CD4-positive, alpha-beta T cell (primary cell): ENCODE measurements at regions not wholly inside any gene's neighbourhood (a gene's known extent, or its start where the extent isn't known, plus 50 kb on each side); places are given as distances from the start of the nearest gene placed in this dataset.
"Not testable (repeated sequence)": the region's sequence is repeated elsewhere in the genome, so short reads cannot be mapped to it uniquely, and the experiment has no call there.

Source experiments
- ATAC-seq: fragments of 200-7000 bp; cut with Tn5 transposase; one replicate; pipeline ENCODE4 v1.10.0; 2022; ENCODE audit warnings: mild to moderate bottlenecking; ENCODE audit not compliant: poor library complexity
- CTCF ChIA-PET: fragments of 350-600 bp; sonication (Branson Sonifier 250); formaldehyde crosslinking; loops from one replicate; lab custom pipeline; 2021; ENCODE audit warnings: antibody characterized with exemption, inconsistent platforms; lab: Charles Lee
- POLR2A ChIA-PET: fragments of 350-600 bp; sonication (Branson Sonifier 250); formaldehyde crosslinking; loops from one replicate; lab custom pipeline; 2021; ENCODE audit warnings: antibody characterized with exemption, inconsistent platforms; lab: Charles Lee
- DNase-seq, 14 experiments: peaks; one replicate each; pipeline ENCODE4 v3.0.0-alpha.2; 2013 to 2020; ENCODE audit warnings: mixed read lengths in 2 of 14
- H3K27ac ChIP-seq, 2 donors: one replicate each; pipeline versions ENCODE4 v1.5.1 to v1.7.0; 2013; ENCODE audit warnings: low read length in 2 of 2, low read depth in 1 of 2, mild to moderate bottlenecking in 1 of 2
- H3K27me3 ChIP-seq, 2 experiments: 1 replicate in 1 of 2; 2 replicates in 1 of 2; pipeline versions ENCODE4 v1.6.1 to v1.7.0; 2013; ENCODE audit warnings: low read length in 2 of 2, control low read depth in 1 of 2, mild to moderate bottlenecking in 1 of 2, moderate library complexity in 1 of 2; ENCODE audit not compliant: insufficient read depth in 2 of 2, control insufficient read depth in 1 of 2
- H3K36me3 ChIP-seq: one replicate; pipeline ENCODE4 v1.6.1; 2013; ENCODE audit warnings: low read length, control low read depth; ENCODE audit not compliant: insufficient read depth
- H3K4me1 ChIP-seq: one replicate; pipeline ENCODE4 v1.6.1; 2013; ENCODE audit warnings: low read length, control low read depth; ENCODE audit not compliant: insufficient read depth
- H3K4me3 ChIP-seq: one replicate; pipeline ENCODE4 v1.5.1; 2013; ENCODE audit warnings: mild to moderate bottlenecking, low read length, moderate library complexity
- H3K9me3 ChIP-seq, 2 experiments: 1 replicate in 1 of 2; 2 replicates in 1 of 2; pipeline versions ENCODE4 v1.6.1 to v1.7.0; 2013; ENCODE audit warnings: low read length in 2 of 2, mild to moderate bottlenecking in 2 of 2, control low read depth in 1 of 2, moderate library complexity in 1 of 2; ENCODE audit not compliant: control insufficient read depth in 1 of 2, insufficient read depth in 1 of 2
- H3K27ac Mint-ChIP-seq: one replicate; pipeline ENCODE4 v1.8.0; 2020; ENCODE audit warnings: mixed read lengths
- H3K27me3 Mint-ChIP-seq: one replicate; pipeline ENCODE4 v1.8.0; 2021; ENCODE audit warnings: mixed read lengths
- H3K36me3 Mint-ChIP-seq: one replicate; pipeline ENCODE4 v1.8.0; 2021; ENCODE audit warnings: low read depth, mixed read lengths
- H3K4me1 Mint-ChIP-seq: one replicate; pipeline ENCODE4 v1.8.0; 2021; ENCODE audit warnings: low read depth, mixed read lengths
- H3K4me3 Mint-ChIP-seq: one replicate; pipeline ENCODE4 v1.8.0; 2020; ENCODE audit warnings: mild to moderate bottlenecking, mixed read lengths
- H3K9me3 Mint-ChIP-seq: one replicate; pipeline ENCODE4 v1.8.0; 2020; ENCODE audit warnings: mixed read lengths
- intact Hi-C, 2 experiments: fragments of 100-400 bp; cut with DNase I in 1 of 2; cut with micrococcal nuclease in 1 of 2; formaldehyde crosslinking; loops; one replicate each; pipeline versions ENCODE4 v1.15.1 to v1.9.0; 2023 to 2025; cut with DNase I, micrococcal nuclease
- TF ChIP-seq, protein P1 (sequence below): fragments of 200-600 bp; IDR thresholded peaks from one replicate; pipeline ENCODE4 v1.8.0; 2022; ENCODE audit warnings: antibody characterized with exemption, mild to moderate bottlenecking

DNA sequence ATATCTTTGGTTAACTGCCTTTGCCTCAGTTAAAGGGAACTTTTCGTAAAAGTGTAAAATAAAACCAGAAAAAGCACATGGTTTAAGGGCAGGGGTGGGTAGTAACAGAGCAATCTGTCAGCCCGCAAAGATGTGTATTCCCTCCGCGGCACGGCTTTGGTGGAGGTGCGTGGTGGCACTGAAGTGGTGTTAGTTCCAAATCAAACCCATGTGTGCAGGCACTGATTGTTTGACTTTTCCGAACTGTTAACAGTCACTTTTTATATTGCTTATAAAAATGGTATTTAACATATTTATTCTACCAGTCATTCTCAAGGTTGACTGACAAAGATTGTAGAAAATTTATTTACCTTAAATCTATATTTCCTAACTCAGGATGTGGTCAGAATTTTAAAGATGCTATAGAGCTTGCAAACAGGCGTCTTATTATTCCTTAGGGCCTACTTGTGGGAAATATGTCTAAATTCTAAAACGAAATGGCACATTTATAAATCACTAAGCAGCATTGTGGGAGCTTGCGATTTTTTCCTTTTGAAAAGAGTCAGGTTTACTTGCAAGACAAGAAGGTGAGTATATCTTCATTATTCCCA, 272.7 kb upstream of the PCDH18 start:
- no peaks in the 10 kb centered on the region for H3K9me3 Mint-ChIP-seq
- POLR2A ChIA-PET, result no interaction called here

DNA sequence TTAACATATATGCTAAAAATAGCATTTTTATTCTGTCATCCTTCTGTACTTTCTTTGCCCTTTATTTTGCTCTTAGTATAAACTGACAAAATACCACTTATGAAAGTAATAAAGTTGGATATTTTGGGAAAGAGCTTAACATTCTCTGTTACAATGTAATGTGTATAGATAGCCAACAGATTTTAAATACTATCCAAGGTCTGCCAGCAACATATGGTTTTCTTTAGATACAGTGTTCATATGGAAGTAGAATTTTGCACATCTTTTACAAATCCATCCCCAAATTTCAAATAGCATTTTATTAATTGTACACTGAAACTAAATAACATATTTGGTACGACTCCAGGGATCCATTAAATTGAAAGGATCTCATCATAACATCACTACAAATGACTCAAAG, 268.6 kb upstream of the PCDH18 start:
- Mint-ChIP-seq H3K9me3 (no peaks in the 10 kb centered on the region), H3K4me1 (no peaks in the 10 kb centered on the region), H3K36me3 (no peaks in the 10 kb centered on the region), H3K27me3 (no peaks in the 10 kb centered on the region), H3K27ac (no peak overlapping the region), H3K4me3 (no peak overlapping the region)
- TF ChIP-seq, protein P1, sequence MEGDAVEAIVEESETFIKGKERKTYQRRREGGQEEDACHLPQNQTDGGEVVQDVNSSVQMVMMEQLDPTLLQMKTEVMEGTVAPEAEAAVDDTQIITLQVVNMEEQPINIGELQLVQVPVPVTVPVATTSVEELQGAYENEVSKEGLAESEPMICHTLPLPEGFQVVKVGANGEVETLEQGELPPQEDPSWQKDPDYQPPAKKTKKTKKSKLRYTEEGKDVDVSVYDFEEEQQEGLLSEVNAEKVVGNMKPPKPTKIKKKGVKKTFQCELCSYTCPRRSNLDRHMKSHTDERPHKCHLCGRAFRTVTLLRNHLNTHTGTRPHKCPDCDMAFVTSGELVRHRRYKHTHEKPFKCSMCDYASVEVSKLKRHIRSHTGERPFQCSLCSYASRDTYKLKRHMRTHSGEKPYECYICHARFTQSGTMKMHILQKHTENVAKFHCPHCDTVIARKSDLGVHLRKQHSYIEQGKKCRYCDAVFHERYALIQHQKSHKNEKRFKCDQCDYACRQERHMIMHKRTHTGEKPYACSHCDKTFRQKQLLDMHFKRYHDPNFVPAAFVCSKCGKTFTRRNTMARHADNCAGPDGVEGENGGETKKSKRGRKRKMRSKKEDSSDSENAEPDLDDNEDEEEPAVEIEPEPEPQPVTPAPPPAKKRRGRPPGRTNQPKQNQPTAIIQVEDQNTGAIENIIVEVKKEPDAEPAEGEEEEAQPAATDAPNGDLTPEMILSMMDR, result no peak
- POLR2A ChIA-PET, result no interaction called here
- Histone ChIP-seq H3K9me3 (no peaks in the 10 kb centered on the region), H3K27ac (no peak overlapping the region), H3K27me3 (no peaks in the 10 kb centered on the region), H3K36me3 (no peaks in the 10 kb centered on the region), H3K4me1 (no peaks in the 10 kb centered on the region), H3K4me3 (no peak overlapping the region)
- CTCF ChIA-PET, result no interaction called here
- intact Hi-C loops, result no loop called here
- ATAC-seq (no peak), DNase-seq (no peak)

More for the DNA sequence above, 272.7 kb upstream of the PCDH18 start:
- Histone ChIP-seq H3K4me1 (no peaks in the 10 kb centered on the region), H3K27me3 (no peaks in the 10 kb centered on the region), H3K27ac (no peak overlapping the region), H3K4me3 (no peak overlapping the region), H3K36me3 (no peaks in the 10 kb centered on the region), H3K9me3 (peaks cover 0 to 3% of the 10 kb centered on the region in 2 experiments)
- no peak overlapping the region for H3K4me3 Mint-ChIP-seq
- H3K27me3 Mint-ChIP-seq, result no peaks in the 10 kb centered on the region
- TF ChIP-seq, protein P1, result no peak
- ATAC-seq (no peak), DNase-seq (no peak)
- no peaks in the 10 kb centered on the region for H3K36me3 Mint-ChIP-seq
- CTCF ChIA-PET, result no interaction called here
- intact Hi-C loops, result no loop called here
- no peaks in the 10 kb centered on the region for H3K4me1 Mint-ChIP-seq
- H3K27ac Mint-ChIP-seq, result no peak overlapping the region

DNA sequence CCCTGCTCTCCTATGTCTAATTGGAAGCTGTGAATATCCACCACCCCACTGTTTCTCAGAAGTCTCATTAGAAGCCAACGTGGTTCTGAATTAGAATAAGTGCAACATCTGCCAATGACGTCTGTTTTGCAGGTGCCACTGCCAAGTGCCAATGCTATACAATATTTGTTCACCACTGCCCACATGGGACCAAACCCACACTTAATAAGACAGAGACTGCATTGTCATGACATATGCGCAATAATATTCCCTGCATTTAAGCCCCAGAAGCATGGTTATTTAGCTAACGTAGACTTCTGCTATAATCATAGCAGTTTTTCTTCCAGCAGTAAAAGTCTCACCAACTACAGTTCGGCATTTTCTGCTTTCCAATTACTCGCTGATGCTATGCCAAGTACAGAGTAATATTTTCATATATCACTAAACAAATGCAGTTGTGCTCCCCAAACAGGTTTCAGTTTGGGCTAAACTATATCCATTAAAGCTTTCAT, 262.5 kb upstream of the PCDH18 start:
- no peak for DNase-seq
- ATAC-seq, result no peak
- intact Hi-C loops, result no loop called here
- Mint-ChIP-seq H3K27me3 (no peaks in the 10 kb centered on the region), H3K4me1 (no peaks in the 10 kb centered on the region), H3K27ac (no peak overlapping the region), H3K9me3 (peaks cover 6% of the 10 kb centered on the region), H3K36me3 (no peaks in the 10 kb centered on the region), H3K4me3 (no peak overlapping the region)
- Histone ChIP-seq H3K27me3 (no peaks in the 10 kb centered on the region), H3K4me3 (no peak overlapping the region), H3K27ac (no peak overlapping the region), H3K9me3 (no peaks in the 10 kb centered on the region), H3K4me1 (no peaks in the 10 kb centered on the region), H3K36me3 (no peaks in the 10 kb centered on the region)
- CTCF ChIA-PET, result no interaction called here
- POLR2A ChIA-PET, result no interaction called here
- TF ChIP-seq, protein P1, result no peak

DNA sequence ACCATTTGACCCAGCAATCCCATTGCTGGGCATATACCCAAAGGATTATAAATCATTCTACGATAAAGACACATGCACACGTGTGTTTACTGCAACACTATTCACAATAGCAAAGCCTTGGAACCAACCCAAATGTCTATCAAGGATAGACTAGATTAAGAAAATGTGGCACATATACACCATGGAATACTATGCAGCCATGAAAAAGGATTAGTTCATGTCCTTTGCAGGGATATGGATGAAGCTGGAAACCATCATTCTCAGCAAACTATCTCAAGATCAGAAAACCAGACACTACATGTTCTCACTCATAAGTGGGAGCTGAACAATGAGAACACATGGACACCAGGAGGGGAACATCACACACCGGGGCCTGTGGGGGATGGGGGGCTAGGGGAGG, 257.0 kb upstream of the PCDH18 start:
- H3K9me3 ChIP-seq, H3K27ac Mint-ChIP-seq, CTCF ChIA-PET, ATAC-seq, H3K27me3 ChIP-seq, intact Hi-C loops, H3K27me3 Mint-ChIP-seq, H3K36me3 Mint-ChIP-seq, DNase-seq, H3K4me1 Mint-ChIP-seq, H3K4me3 Mint-ChIP-seq, H3K36me3 ChIP-seq, H3K27ac ChIP-seq, H3K4me3 ChIP-seq, H3K4me1 ChIP-seq, POLR2A ChIA-PET: not testable (repeated sequence)
- peaks cover 18% of the 10 kb centered on the region for H3K9me3 Mint-ChIP-seq

DNA sequence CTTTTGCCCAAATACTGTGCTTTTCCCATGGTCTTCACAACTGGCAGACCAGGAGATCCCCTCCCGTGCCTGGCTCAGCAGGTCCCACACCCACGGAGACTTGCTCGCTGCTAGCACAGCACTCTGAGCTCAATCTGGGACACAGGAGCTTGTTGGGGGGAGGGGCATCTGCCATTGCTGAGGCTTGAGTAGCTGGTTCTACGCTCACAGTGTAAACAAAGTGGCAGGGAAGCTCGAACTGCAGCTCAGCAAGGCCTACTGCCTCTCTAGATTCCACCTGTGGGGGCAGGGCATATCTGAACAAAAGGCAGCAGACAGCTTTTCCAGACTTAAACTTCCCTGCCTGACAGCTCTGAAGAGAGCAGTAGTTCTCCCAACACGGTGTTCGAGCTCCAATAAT, 251.6 kb upstream of the PCDH18 start:
- H3K4me1 ChIP-seq, H3K36me3 Mint-ChIP-seq, H3K27ac Mint-ChIP-seq, ATAC-seq, H3K4me3 Mint-ChIP-seq, H3K4me1 Mint-ChIP-seq, POLR2A ChIA-PET, H3K27me3 ChIP-seq, H3K36me3 ChIP-seq, DNase-seq, H3K27ac ChIP-seq, H3K4me3 ChIP-seq, H3K27me3 Mint-ChIP-seq, intact Hi-C loops, H3K9me3 ChIP-seq, CTCF ChIA-PET: not testable (repeated sequence)
- H3K9me3 Mint-ChIP-seq, result peaks cover 27% of the 10 kb centered on the region
